ENCODE measurements at regions not wholly inside any gene's neighbourhood (a gene's known extent, or its start where the extent isn't known, plus 50 kb on each side); places are given as distances from the start of the nearest gene placed in this dataset.
"Not testable (repeated sequence)": the region's sequence is repeated elsewhere in the genome, so short reads cannot be mapped to it uniquely, and the experiment has no call there.

GRCh38 chr2:2662037-2662846, 331.2 kb upstream of the MYT1L start:
- DNase-seq (ENCODE audit: low read depth): no peak

GRCh38 chr2:2660789-2661355, 329.8 kb upstream of the MYT1L start:
- no peak for DNase-seq (ENCODE audit: low read depth)

- DNase-seq (ENCODE audit: low read depth): no peak
Measured at GRCh38 chr2:2657121-2657962, 326.3 kb upstream of the MYT1L start.

- no peak for DNase-seq (ENCODE audit: low read depth)
Measured at GRCh38 chr2:2656115-2657011, 325.3 kb upstream of the MYT1L start.

GRCh38 chr2:2655453-2656114, 324.5 kb upstream of the MYT1L start:
- DNase-seq (ENCODE audit: low read depth): no peak

- no peak for DNase-seq (ENCODE audit: low read depth)
Measured at GRCh38 chr2:2653231-2653630, 322.2 kb upstream of the MYT1L start.

- no peak for DNase-seq (ENCODE audit: low read depth)
Measured at GRCh38 chr2:2650608-2651375, 319.7 kb upstream of the MYT1L start.

GRCh38 chr2:2649109-2650072, 318.3 kb upstream of the MYT1L start:
- DNase-seq (ENCODE audit: low read depth): no peak

- DNase-seq (ENCODE audit: low read depth): no peak
Measured at GRCh38 chr2:2648094-2648493, 317.0 kb upstream of the MYT1L start.

GRCh38 chr2:2647141-2647541, 316.1 kb upstream of the MYT1L start:
- DNase-seq (ENCODE audit: low read depth): no peak

- no peak for DNase-seq (ENCODE audit: low read depth)
Measured at GRCh38 chr2:2646433-2647051, 315.5 kb upstream of the MYT1L start.

GRCh38 chr2:2645162-2645855, 314.2 kb upstream of the MYT1L start:
- DNase-seq (ENCODE audit: low read depth): no peak

- DNase-seq (ENCODE audit: low read depth): not testable (repeated sequence)
Measured at GRCh38 chr2:2644751-2645150, 313.7 kb upstream of the MYT1L start.

GRCh38 chr2:2644040-2644439, 313.0 kb upstream of the MYT1L start:
- no peak for DNase-seq (ENCODE audit: low read depth)

- DNase-seq (ENCODE audit: low read depth): no peak
Measured at GRCh38 chr2:2642906-2643890, 312.1 kb upstream of the MYT1L start.

- no peak for DNase-seq (ENCODE audit: low read depth)
Measured at GRCh38 chr2:2641541-2642410, 310.7 kb upstream of the MYT1L start.
